ENCODE measurements at regions not wholly inside any gene's neighbourhood (a gene's known extent, or its start where the extent isn't known, plus 50 kb on each side); places are given as distances from the start of the nearest gene placed in this dataset.

DNA sequence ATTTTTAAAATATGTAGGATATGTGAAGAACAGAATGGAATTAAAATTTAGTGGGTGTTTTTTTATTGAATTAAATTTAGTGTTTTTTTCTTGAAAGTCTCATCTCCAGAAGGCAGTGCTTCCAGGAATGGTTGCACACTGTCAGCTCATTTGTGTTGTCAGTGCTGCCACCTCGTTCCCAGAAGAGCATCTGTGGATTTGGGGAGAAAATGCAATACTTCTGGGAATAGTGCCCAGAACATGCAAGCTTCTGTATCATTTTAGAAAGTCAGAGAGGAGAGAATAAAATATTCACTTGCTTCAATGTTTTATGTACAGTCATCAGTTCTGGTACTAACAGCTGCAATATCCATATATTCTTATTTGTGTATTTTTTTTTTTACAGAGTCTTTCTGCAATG lies 608.8 kb downstream of the PCDH7 start:
- intact Hi-C loops (cut with DNase I): no loop called here
- DNase-seq: peak in 5 of 10 donors; percentile 9 to 88 (median 22)

DNA sequence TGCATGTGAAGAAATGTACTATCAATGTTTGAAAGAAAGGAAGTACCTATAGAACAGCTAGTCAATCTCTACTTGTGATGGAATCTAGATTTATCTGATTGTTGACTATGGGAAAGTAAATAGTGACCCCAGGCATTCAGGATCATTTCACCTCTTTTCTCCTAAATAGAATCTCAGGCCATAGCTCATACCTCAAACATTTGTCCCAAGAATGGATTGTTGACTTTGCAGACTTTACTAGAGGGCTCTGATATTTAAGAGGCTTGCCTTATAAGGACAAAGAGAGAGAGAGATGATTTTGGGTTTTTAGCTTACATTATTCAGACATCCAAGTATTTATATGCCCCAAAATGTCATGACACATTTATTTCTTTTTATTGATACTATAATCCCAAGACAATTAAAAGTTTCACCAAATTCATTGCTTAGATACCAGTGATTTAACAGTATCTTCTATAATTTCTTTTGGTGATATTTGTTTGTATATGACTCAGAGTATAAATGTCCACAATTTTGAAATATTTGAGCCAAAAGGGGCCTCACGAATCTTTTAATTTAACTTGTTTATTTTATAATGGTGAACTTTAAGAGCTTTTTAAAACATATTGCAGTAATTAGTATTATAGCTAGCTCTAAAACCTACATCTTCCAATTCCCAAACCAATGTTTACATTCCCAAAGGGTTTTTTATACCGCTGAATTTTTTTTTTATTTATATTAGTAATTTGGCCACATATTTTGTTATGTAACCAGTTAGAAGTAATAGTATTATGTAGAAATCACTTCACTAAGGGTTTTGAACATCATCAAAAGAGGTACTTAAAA lies 614.1 kb downstream of the PCDH7 start:
- no peak for DNase-seq
- intact Hi-C loops (cut with DNase I): no loop called here

- intact Hi-C loops (cut with DNase I): no loop called here
- no peak for DNase-seq
Observed at GRCh38 chr4:31338000-31338399, 617.8 kb downstream of the PCDH7 start.

DNA sequence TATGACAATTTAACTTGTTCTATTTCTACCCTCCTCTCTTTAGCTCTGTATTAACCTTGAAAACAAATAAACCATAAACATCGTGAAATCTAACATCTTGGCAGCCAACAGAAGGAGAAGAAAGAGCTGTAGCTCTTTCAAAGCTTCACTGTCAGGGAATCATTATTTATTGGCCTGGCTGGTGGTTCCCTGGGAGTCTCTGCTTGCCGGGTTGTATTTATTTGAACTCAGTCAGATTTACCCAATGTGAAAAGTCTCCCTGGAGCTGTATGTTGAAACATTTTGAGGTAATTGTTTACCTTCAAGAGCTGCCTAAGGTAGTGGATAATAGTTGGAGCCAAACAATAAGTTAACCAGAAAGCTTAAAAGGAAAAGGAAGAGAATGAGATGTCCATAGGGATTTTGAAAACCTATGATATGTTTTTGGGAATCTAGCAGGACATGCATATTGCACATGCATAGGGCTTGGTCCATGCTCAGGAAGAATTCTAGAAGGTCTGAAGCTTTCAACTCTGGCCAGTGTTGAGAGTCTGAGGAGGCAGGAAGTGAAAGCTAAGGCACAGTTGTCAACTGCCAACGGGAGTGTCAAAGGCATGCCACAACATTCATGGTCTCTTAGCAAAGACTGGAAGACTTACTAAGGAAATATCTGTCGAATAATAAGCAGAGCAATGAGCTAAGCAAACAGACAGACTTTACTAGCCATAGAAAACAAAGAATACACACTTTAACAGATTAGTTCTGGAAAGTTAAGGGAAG lies 621.6 kb downstream of the PCDH7 start:
- intact Hi-C loops (cut with DNase I): no loop called here
- no peak for DNase-seq

DNA sequence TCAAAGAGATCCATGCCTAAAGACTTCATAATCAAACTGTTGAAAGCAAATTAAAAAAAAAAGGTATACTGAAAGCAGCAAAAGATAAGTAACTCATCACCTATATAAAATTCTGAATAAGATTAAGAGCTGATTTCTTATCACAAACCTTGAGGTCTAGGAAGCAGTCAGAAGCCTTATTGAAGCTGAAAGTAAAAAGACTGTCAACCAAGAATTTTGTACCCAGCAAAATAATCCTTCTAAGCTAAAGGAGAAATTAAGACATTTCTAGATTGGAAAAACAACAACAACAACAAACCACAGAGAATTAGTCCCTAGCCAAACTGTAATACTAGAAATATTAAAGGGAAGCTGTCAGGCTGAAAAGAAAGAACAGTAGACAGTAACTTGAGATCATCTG lies 622.9 kb downstream of the PCDH7 start:
- intact Hi-C loops (cut with DNase I): no loop called here
- no peak for DNase-seq

- intact Hi-C loops (cut with DNase I): no loop called here
- DNase-seq: no peak
Observed at GRCh38 chr4:31349907-31350306, 629.7 kb downstream of the PCDH7 start.

DNA sequence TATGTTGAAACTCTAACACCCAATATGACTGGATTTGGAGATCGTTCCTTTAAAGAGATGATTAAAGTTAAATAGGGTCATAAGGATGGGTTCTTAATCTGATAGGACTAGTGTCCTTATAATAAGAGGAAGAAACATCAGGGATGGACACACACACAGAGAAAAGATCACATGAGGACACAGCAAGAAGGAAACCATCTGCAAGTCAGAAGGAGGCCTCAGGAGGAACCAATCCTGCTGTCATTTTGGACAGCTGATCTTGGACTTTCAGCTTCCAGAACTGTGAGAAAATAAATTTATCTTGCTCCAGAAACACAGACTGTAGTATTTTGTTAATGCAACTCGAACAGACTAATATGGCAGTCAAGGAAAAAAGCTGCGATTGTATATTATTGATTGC lies 631.5 kb downstream of the PCDH7 start:
- intact Hi-C loops (cut with DNase I): no loop called here
- DNase-seq: no peak

DNA sequence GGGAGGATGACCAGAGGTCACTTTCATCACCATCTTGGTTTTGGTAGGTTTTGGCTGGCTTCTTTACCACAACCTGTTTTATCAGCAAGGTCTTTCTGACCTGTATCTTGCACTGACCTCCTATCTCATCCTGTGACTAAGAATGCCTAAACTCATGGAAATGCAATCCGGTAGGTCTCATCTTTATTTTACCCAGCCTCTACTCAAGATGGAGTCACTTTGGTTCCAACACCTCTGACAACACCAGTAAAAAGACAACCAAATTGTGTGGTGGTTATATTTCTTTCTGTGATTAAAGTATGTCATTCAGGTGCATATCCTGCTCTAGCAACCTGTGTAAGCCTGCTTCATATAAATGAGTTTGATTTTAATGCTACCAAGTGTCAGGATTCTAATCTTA lies 636.7 kb downstream of the PCDH7 start:
- intact Hi-C loops (cut with DNase I): no loop called here
- no peak for DNase-seq

DNA sequence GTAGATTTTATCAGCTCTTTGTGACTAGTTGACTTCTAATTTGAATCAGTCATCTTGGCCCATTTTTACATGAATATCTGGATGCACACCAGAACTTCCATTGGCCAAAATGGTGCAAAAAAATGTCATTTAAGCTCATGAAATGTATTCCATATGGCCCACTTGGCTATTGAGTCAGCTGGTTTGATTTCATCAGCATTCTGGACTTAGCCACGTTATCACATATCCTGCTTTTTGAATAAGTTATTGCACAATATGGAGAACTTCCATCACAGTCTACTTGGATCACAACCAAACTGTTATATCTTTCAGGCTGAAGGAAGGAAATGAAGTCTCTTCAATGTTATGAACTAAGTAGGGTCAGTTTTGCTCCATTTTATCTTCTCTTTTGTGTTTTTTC lies 640.6 kb downstream of the PCDH7 start:
- DNase-seq: no peak
- intact Hi-C loops (cut with DNase I): loop anchor here (10.0 kb wide), 1 partner anchor 616 kb away; no protein-coding TSS in a partner anchor

DNA sequence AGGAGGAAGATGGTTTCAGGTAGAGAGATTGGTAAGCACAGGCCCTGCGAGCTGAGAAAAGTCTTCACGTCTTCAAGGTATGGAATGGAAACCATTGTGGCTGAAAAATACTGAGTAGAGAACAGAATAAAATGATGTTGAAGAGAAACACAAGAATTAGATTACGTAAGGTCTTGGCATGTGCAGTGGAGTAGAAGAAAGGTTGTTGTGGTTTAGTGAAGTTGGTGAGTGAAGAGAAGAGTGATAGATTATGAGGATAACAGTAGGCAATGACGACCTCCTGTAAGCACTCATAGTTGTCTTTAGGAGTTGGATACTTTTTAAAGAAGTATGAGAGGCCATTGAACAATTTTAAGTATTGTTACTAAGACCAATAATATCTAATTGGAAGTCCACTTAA lies 642.6 kb downstream of the PCDH7 start:
- DNase-seq: no peak
- intact Hi-C loops (cut with DNase I): loop anchor here (10.0 kb wide), 1 partner anchor 618 kb away; no protein-coding TSS in a partner anchor

GRCh38 chr4:31365006-31365690 lies 645.0 kb downstream of the PCDH7 start:
- DNase-seq: no peak
- intact Hi-C loops (cut with DNase I): loop anchor here (10.0 kb wide), 1 partner anchor 620 kb away; no protein-coding TSS in a partner anchor

- intact Hi-C loops (cut with DNase I): loop anchor here (10.0 kb wide), 1 partner anchor 621 kb away; no protein-coding TSS in a partner anchor
- no peak for DNase-seq
Observed at GRCh38 chr4:31366041-31366440, 645.9 kb downstream of the PCDH7 start.

GRCh38 chr4:31370866-31371465 lies 650.8 kb downstream of the PCDH7 start:
- intact Hi-C loops (cut with DNase I): no loop called here
- DNase-seq: no peak

DNA sequence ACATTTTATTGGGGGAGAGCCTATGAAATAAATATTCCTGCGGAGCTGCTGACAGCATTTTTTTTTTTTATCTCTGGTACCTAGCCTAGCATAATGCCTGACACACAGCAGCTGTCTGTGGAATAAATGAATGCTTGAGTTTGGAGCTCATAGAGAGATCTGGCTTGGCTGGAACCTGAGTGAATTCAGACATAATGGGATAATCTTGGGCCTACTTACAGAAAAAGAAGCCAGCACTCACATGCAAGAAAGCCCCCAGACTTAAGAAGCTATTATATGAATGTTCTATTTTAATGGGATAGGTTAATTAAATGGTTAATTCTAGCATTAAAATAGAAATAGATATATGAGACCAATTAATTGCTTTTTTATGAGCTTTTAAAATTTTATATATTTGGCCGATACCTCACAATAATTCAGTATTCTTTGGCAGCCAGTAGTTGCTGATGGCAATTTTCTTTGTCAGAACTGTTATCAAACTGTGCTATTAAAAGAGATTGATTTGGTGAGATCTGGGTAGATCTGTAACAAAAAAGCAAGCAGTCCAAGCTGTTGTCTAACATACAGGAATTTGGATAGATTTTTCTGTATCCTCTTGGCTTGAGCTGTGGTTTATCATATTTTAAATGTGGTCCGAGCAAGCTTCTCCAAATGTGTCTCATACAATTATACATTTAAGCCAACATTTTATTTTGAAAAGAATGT lies 654.2 kb downstream of the PCDH7 start:
- intact Hi-C loops (cut with DNase I): no loop called here
- DNase-seq: no peak

- intact Hi-C loops (cut with DNase I): no loop called here
- no peak for DNase-seq
Observed at GRCh38 chr4:31375936-31376335, 655.8 kb downstream of the PCDH7 start.

GRCh38 chr4:31379364-31379763 lies 659.2 kb downstream of the PCDH7 start:
- intact Hi-C loops (cut with DNase I): no loop called here
- no peak for DNase-seq

DNA sequence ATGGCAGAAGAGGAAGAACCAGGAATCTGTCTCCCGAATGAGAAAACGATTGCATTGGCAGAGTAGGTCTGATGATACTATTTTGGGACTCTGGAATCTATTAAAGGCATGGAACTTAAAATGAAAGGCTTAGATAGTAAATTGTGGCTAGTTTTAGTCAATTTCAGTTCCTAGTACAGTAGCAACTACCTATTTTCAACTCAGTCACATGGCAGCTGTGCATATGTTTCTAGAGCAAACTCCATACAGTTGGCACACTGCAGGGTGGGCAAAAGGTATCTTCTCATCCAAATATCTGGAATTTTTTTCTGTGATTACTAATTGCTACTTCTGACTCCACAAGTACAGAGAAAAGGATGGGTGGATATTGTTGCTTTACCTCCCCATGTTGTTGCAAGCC lies 663.6 kb downstream of the PCDH7 start:
- intact Hi-C loops (cut with DNase I): no loop called here
- DNase-seq: no peak

GRCh38 chr4:31390849-31391248 lies 670.7 kb downstream of the PCDH7 start:
- DNase-seq: no peak
- intact Hi-C loops (cut with DNase I): no loop called here

- intact Hi-C loops (cut with DNase I): no loop called here
Observed at GRCh38 chr4:31391976-31392375, 671.8 kb downstream of the PCDH7 start.

GRCh38 chr4:31392923-31393322 lies 672.8 kb downstream of the PCDH7 start:
- intact Hi-C loops (cut with DNase I): no loop called here
- DNase-seq: no peak

More at GRCh38 chr4:31391976-31392375, 671.8 kb downstream of the PCDH7 start:
- DNase-seq: no peak
